ENCODE measurements at regions not wholly inside any gene's neighbourhood (a gene's known extent, or its start where the extent isn't known, plus 50 kb on each side); places are given as distances from the start of the nearest gene placed in this dataset.

DNA sequence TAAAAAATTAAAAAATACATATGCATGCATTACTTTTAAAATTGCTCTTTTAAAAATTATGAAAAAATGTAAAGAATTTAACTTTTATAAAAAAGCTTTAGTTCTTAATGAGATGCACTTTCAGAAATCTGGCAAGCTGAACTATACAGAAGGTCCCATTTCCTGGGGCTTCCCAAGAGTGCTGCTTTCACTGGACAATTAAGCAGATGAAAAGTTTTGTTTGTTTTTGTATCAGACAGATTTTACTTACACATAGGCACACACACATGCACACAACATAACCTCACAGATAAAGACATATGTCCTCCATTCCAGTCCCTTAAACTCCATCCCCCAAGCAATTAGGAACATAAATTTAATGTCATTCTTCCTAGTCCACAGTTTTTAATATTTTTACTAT lies 402.3 kb upstream of the ASIC2 start:
- Mint-ChIP-seq H3K4me3 (ENCODE audit: unreplicated experiment) (peak overlapping the region; percentile 62), H3K36me3 (ENCODE audit: unreplicated experiment) (no peaks in the 10 kb centered on the region), H3K27me3 (ENCODE audit: unreplicated experiment) (peaks cover 1% of the 10 kb centered on the region), H3K27ac (ENCODE audit: unreplicated experiment) (peak overlapping the region; percentile 66), H3K4me1 (ENCODE audit: low read depth, unreplicated experiment) (peaks cover 18% of the 10 kb centered on the region), H3K9me3 (ENCODE audit: unreplicated experiment) (peaks cover 7% of the 10 kb centered on the region)
- DNase-seq = no peak
- no peak for TF ChIP-seq CTCF (IDR thresholded peaks at IDR 0.05; ENCODE audit: partially characterized antibody, unreplicated experiment)

GRCh38 chr17:33696102-33696501 lies 403.0 kb upstream of the ASIC2 start:
- DNase-seq = peak; percentile 64
- Mint-ChIP-seq H3K9me3 (ENCODE audit: unreplicated experiment) (peaks cover 7% of the 10 kb centered on the region), H3K27me3 (ENCODE audit: unreplicated experiment) (peaks cover 1% of the 10 kb centered on the region), H3K27ac (ENCODE audit: unreplicated experiment) (peak overlapping the region; percentile 89), H3K36me3 (ENCODE audit: unreplicated experiment) (no peaks in the 10 kb centered on the region), H3K4me3 (ENCODE audit: unreplicated experiment) (peak overlapping the region; percentile 59), H3K4me1 (ENCODE audit: low read depth, unreplicated experiment) (peaks cover 18% of the 10 kb centered on the region)
- no peak for TF ChIP-seq CTCF (IDR thresholded peaks at IDR 0.05; ENCODE audit: partially characterized antibody, unreplicated experiment)

- H3K27ac Mint-ChIP-seq (ENCODE audit: unreplicated experiment) = no peak overlapping the region
- DNase-seq = no peak
- H3K36me3 Mint-ChIP-seq (ENCODE audit: unreplicated experiment) = no peaks in the 10 kb centered on the region
- H3K27me3 Mint-ChIP-seq (ENCODE audit: unreplicated experiment) = peaks cover 1% of the 10 kb centered on the region
- no peak overlapping the region for H3K4me3 Mint-ChIP-seq (ENCODE audit: unreplicated experiment)
- peaks cover 7% of the 10 kb centered on the region for H3K9me3 Mint-ChIP-seq (ENCODE audit: unreplicated experiment)
- H3K4me1 Mint-ChIP-seq (ENCODE audit: low read depth, unreplicated experiment) = peaks cover 18% of the 10 kb centered on the region
- TF ChIP-seq CTCF (IDR thresholded peaks at IDR 0.05; ENCODE audit: partially characterized antibody, unreplicated experiment) = no peak
Measured at GRCh38 chr17:33697557-33697956, 404.5 kb upstream of the ASIC2 start.

- Mint-ChIP-seq H3K27me3 (ENCODE audit: unreplicated experiment) (peaks cover 1% of the 10 kb centered on the region), H3K9me3 (ENCODE audit: unreplicated experiment) (no peaks in the 10 kb centered on the region), H3K36me3 (ENCODE audit: unreplicated experiment) (peaks cover 6% of the 10 kb centered on the region), H3K27ac (ENCODE audit: unreplicated experiment) (no peak overlapping the region), H3K4me1 (ENCODE audit: low read depth, unreplicated experiment) (no peaks in the 10 kb centered on the region), H3K4me3 (ENCODE audit: unreplicated experiment) (no peak overlapping the region)
- no peak for TF ChIP-seq CTCF (IDR thresholded peaks at IDR 0.05; ENCODE audit: partially characterized antibody, unreplicated experiment)
- no peak for DNase-seq
Measured at GRCh38 chr17:33701910-33702309, 408.8 kb upstream of the ASIC2 start.

- no peak for TF ChIP-seq CTCF (IDR thresholded peaks at IDR 0.05; ENCODE audit: partially characterized antibody, unreplicated experiment)
- H3K9me3 Mint-ChIP-seq (ENCODE audit: unreplicated experiment) = peaks cover 4% of the 10 kb centered on the region
- H3K27ac Mint-ChIP-seq (ENCODE audit: unreplicated experiment) = no peak overlapping the region
- H3K4me1 Mint-ChIP-seq (ENCODE audit: low read depth, unreplicated experiment) = peaks cover 2% of the 10 kb centered on the region
- H3K36me3 Mint-ChIP-seq (ENCODE audit: unreplicated experiment) = peaks cover 10% of the 10 kb centered on the region
- no peak for DNase-seq
- H3K27me3 Mint-ChIP-seq (ENCODE audit: unreplicated experiment) = peaks cover 1% of the 10 kb centered on the region
- H3K4me3 Mint-ChIP-seq (ENCODE audit: unreplicated experiment) = no peak overlapping the region
Measured at GRCh38 chr17:33704856-33705255, 411.8 kb upstream of the ASIC2 start.

Measured in glutamatergic neuron (in vitro differentiated cells).